ENCODE measurements at regions not wholly inside any gene's neighbourhood (a gene's known extent, or its start where the extent isn't known, plus 50 kb on each side); places are given as distances from the start of the nearest gene placed in this dataset.

DNA sequence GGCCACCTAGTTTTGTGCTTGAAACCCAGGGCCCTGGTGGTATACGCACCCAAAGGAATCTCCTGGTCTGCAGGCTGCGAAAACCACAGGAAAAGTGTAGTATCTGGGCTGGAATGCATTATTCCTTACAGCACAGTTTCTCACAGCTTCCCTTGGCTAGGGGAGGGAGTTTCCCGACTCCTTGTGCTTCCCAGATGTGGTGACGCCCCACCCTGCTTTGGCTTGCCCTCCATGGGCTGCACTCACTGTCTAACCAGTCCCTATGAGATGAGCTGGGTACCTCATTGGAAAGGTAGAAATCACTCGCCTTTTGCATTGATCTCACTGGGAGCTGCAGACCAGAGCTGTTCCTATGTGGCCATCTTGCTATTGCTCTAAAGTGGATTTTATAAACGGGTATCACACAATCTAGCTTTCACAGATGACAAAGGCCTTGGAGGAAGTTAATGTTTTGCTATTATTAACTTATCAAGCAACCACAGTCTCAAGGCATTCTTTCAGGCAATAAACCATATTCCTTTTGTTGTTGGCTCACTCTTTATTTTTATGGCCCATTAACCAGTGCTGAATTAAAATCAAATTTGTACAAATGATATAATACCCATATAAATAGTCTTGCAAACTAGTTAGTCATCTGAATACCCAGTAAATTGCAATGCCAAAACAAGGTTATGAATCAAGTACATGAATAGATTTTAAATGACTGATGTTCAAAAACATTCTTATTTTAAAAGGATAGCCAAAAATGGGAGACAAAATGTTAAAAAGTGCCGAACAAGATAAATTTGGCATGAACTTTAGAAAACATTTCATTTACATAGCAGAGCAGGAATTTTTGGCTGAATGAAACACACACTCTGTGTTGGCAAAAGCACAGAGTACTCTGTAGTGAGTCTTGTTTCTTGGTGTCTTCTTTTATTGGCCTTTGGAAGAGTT is 475.4 kb upstream of the ARGLU1 start:
- TF ChIP-seq, protein P1, sequence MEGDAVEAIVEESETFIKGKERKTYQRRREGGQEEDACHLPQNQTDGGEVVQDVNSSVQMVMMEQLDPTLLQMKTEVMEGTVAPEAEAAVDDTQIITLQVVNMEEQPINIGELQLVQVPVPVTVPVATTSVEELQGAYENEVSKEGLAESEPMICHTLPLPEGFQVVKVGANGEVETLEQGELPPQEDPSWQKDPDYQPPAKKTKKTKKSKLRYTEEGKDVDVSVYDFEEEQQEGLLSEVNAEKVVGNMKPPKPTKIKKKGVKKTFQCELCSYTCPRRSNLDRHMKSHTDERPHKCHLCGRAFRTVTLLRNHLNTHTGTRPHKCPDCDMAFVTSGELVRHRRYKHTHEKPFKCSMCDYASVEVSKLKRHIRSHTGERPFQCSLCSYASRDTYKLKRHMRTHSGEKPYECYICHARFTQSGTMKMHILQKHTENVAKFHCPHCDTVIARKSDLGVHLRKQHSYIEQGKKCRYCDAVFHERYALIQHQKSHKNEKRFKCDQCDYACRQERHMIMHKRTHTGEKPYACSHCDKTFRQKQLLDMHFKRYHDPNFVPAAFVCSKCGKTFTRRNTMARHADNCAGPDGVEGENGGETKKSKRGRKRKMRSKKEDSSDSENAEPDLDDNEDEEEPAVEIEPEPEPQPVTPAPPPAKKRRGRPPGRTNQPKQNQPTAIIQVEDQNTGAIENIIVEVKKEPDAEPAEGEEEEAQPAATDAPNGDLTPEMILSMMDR (IDR thresholded peaks at IDR 0.05), result no peak
- TF ChIP-seq EP300 (IDR thresholded peaks at IDR 0.05; ENCODE audit: borderline replicate concordance in 1 of 2, low read depth in 1 of 2, low read length in 1 of 2), result no peak
- no peak for TF ChIP-seq RFX5 (IDR thresholded peaks at IDR 0.05; ENCODE audit: low read length)
- no peak for TF ChIP-seq TAF1 (IDR thresholded peaks at IDR 0.05; ENCODE audit: borderline replicate concordance, low read depth, low read length)
- TF ChIP-seq, protein P2, sequence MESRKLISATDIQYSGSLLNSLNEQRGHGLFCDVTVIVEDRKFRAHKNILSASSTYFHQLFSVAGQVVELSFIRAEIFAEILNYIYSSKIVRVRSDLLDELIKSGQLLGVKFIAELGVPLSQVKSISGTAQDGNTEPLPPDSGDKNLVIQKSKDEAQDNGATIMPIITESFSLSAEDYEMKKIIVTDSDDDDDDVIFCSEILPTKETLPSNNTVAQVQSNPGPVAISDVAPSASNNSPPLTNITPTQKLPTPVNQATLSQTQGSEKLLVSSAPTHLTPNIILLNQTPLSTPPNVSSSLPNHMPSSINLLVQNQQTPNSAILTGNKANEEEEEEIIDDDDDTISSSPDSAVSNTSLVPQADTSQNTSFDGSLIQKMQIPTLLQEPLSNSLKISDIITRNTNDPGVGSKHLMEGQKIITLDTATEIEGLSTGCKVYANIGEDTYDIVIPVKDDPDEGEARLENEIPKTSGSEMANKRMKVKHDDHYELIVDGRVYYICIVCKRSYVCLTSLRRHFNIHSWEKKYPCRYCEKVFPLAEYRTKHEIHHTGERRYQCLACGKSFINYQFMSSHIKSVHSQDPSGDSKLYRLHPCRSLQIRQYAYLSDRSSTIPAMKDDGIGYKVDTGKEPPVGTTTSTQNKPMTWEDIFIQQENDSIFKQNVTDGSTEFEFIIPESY (IDR thresholded peaks at IDR 0.05; ENCODE audit: borderline replicate concordance, low read depth), result no peak
- TF ChIP-seq SMC3 (IDR thresholded peaks at IDR 0.05; ENCODE audit: low read depth, low read length), result no peak
- no peak for TF ChIP-seq EZH2phosphoT487 (IDR thresholded peaks at IDR 0.05; ENCODE audit: borderline replicate concordance, low read depth)
- TF ChIP-seq TEAD4 (IDR thresholded peaks at IDR 0.05; ENCODE audit: borderline replicate concordance, insufficient read depth), result no peak
- TF ChIP-seq RAD21 (IDR thresholded peaks at IDR 0.05; ENCODE audit: low read length), result no peak
- TF ChIP-seq, protein P3, sequence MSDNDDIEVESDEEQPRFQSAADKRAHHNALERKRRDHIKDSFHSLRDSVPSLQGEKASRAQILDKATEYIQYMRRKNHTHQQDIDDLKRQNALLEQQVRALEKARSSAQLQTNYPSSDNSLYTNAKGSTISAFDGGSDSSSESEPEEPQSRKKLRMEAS (IDR thresholded peaks at IDR 0.05; ENCODE audit: low read depth), result no peak
- no peak for TF ChIP-seq CHD2 (IDR thresholded peaks at IDR 0.05; ENCODE audit: low read length, partially characterized antibody)
- TF ChIP-seq SIN3A (IDR thresholded peaks at IDR 0.05; ENCODE audit: borderline replicate concordance, low read depth, low read length), result no peak
